ENCODE measurements at regions not wholly inside any gene's neighbourhood (a gene's known extent, or its start where the extent isn't known, plus 50 kb on each side); places are given as distances from the start of the nearest gene placed in this dataset.

GRCh38 chr1:164479242-164479641 lies 79.7 kb upstream of the PBX1 start:
- Mint-ChIP-seq H3K4me3 (no peak overlapping the region), H3K27ac (no peak overlapping the region), H3K4me1 (no peaks in the 10 kb centered on the region), H3K36me3 (no peaks in the 10 kb centered on the region), H3K9me3 (peaks cover 7% of the 10 kb centered on the region)
- ATAC-seq (no peak), DNase-seq (ENCODE audit: low spot score in 2 of 2) (no peak)

GRCh38 chr1:164480285-164480907 lies 78.6 kb upstream of the PBX1 start:
- H3K9me3 Mint-ChIP-seq, result peaks cover 2% of the 10 kb centered on the region
- no peak overlapping the region for H3K27ac Mint-ChIP-seq
- ATAC-seq, result no peak
- H3K4me1 Mint-ChIP-seq, result no peaks in the 10 kb centered on the region
- DNase-seq (ENCODE audit: low spot score in 2 of 2), result no peak
- no peak overlapping the region for H3K4me3 Mint-ChIP-seq
- no peaks in the 10 kb centered on the region for H3K36me3 Mint-ChIP-seq

- ATAC-seq, result no peak
- no peak for DNase-seq (ENCODE audit: low spot score in 2 of 2)
- no peak overlapping the region for H3K27ac Mint-ChIP-seq
- H3K4me3 Mint-ChIP-seq, result no peak overlapping the region
- peaks cover 9% of the 10 kb centered on the region for H3K9me3 Mint-ChIP-seq
- no peaks in the 10 kb centered on the region for H3K4me1 Mint-ChIP-seq
- H3K36me3 Mint-ChIP-seq, result no peaks in the 10 kb centered on the region
Observed at GRCh38 chr1:164495905-164496304, 63.1 kb upstream of the PBX1 start.

- Mint-ChIP-seq H3K4me3 (no peak overlapping the region), H3K27ac (no peak overlapping the region), H3K4me1 (no peaks in the 10 kb centered on the region), H3K9me3 (peaks cover 11% of the 10 kb centered on the region), H3K36me3 (no peaks in the 10 kb centered on the region)
- no peak for ATAC-seq
- no peak for DNase-seq (ENCODE audit: low spot score in 2 of 2)
Observed at GRCh38 chr1:164498792-164499191, 60.2 kb upstream of the PBX1 start.

- no peak for ATAC-seq
- no peak overlapping the region for H3K4me3 Mint-ChIP-seq
- H3K9me3 Mint-ChIP-seq, result peaks cover 2% of the 10 kb centered on the region
- no peak overlapping the region for H3K27ac Mint-ChIP-seq
- DNase-seq (ENCODE audit: low spot score in 2 of 2), result no peak
- H3K36me3 Mint-ChIP-seq, result no peaks in the 10 kb centered on the region
- H3K4me1 Mint-ChIP-seq, result no peaks in the 10 kb centered on the region
Observed at GRCh38 chr1:164504749-164505148, 54.2 kb upstream of the PBX1 start.

Measured in stimulated activated effector memory CD8-positive, alpha-beta T cell treated with anti-CD3 and anti-CD28 coated beads, Interleukin-12 subunit alpha, Interleukin-12 subunit beta, amount 100 ng/mL, for 72 hours (primary cell).